ENCODE measurements at regions not wholly inside any gene's neighbourhood (a gene's known extent, or its start where the extent isn't known, plus 50 kb on each side); places are given as distances from the start of the nearest gene placed in this dataset.

DNA sequence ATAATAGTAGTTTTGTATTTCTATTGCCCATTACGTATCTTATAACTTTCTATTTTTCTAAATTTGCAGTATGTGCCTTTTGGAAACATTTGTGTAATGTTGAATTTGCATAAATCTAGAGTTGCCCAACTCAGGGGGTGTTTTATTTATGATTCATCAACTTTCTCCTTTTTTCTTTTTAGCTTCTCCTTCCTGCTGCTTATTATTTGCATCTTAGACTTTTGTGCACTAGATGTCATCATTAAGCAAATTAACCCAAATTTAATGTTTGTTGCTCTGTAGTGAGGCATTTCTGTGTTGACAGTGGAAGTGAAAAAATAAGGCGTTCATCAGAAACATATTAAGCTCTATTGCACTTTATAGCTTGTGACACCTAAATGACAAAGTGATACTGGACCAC is 56.2 kb upstream of the ZBED5 start:
- Mint-ChIP-seq H3K4me3 (ENCODE audit: unreplicated experiment) (no peak overlapping the region), H3K27me3 (ENCODE audit: unreplicated experiment) (no peaks in the 10 kb centered on the region), H3K36me3 (ENCODE audit: unreplicated experiment) (no peaks in the 10 kb centered on the region), H3K9me3 (ENCODE audit: unreplicated experiment) (peaks cover 6% of the 10 kb centered on the region), H3K27ac (ENCODE audit: unreplicated experiment) (no peak overlapping the region), H3K4me1 (ENCODE audit: unreplicated experiment) (peaks cover 11% of the 10 kb centered on the region)
- no peak for DNase-seq (ENCODE audit: extremely low spot score, unreplicated experiment)
- TF ChIP-seq, protein P1, sequence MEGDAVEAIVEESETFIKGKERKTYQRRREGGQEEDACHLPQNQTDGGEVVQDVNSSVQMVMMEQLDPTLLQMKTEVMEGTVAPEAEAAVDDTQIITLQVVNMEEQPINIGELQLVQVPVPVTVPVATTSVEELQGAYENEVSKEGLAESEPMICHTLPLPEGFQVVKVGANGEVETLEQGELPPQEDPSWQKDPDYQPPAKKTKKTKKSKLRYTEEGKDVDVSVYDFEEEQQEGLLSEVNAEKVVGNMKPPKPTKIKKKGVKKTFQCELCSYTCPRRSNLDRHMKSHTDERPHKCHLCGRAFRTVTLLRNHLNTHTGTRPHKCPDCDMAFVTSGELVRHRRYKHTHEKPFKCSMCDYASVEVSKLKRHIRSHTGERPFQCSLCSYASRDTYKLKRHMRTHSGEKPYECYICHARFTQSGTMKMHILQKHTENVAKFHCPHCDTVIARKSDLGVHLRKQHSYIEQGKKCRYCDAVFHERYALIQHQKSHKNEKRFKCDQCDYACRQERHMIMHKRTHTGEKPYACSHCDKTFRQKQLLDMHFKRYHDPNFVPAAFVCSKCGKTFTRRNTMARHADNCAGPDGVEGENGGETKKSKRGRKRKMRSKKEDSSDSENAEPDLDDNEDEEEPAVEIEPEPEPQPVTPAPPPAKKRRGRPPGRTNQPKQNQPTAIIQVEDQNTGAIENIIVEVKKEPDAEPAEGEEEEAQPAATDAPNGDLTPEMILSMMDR (IDR thresholded peaks at IDR 0.05) = no peak

DNA sequence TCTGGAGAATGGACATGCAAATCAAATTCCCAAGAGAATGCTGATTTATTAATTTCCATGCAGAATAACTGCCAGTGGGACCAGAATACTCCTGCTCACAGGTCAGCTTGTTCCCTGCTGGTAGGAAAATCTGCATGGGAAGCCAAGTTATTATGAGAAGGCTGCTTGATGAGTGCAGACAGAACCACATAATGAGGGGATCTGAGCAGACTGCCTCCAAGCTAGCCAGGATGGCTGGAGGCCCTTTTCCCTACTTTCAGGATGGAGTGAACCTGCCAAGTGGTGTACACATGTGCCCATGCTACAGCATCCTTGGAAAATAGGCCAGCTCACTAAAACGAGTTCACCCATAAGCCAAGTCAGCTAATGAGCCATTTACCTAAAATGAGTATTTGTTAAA is 55.2 kb upstream of the ZBED5 start:
- DNase-seq (ENCODE audit: extremely low spot score, unreplicated experiment) = no peak
- no peaks in the 10 kb centered on the region for H3K36me3 Mint-ChIP-seq (ENCODE audit: unreplicated experiment)
- H3K27me3 Mint-ChIP-seq (ENCODE audit: unreplicated experiment) = no peaks in the 10 kb centered on the region
- H3K4me3 Mint-ChIP-seq (ENCODE audit: unreplicated experiment) = no peak overlapping the region
- H3K27ac Mint-ChIP-seq (ENCODE audit: unreplicated experiment) = no peak overlapping the region
- TF ChIP-seq, protein P1 (IDR thresholded peaks at IDR 0.05) = no peak
- H3K9me3 Mint-ChIP-seq (ENCODE audit: unreplicated experiment) = peaks cover 2% of the 10 kb centered on the region
- H3K4me1 Mint-ChIP-seq (ENCODE audit: unreplicated experiment) = peaks cover 18% of the 10 kb centered on the region

DNA sequence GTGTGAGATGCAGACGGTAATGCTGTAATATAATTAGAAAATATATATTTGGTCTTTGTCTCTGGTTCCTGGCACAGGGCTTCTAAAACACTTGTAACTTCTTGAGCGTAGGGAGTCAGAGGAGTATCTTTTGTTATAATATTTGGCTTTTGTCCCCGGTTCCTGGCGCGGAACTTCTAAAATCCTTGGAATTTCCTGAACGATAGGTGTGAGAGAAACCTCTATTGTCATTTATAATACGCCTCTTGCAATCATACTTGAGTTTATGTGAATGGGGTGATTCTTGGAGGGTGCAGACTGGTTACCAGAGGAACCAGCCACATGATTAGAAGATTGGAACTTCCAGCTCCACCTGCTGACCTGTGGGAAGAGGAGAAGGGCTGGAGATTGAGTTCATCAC is 54.1 kb upstream of the ZBED5 start:
- TF ChIP-seq, protein P1 (IDR thresholded peaks at IDR 0.05) = no peak
- Mint-ChIP-seq H3K4me3 (ENCODE audit: unreplicated experiment) (no peak overlapping the region), H3K9me3 (ENCODE audit: unreplicated experiment) (no peaks in the 10 kb centered on the region), H3K27me3 (ENCODE audit: unreplicated experiment) (no peaks in the 10 kb centered on the region), H3K27ac (ENCODE audit: unreplicated experiment) (no peak overlapping the region), H3K4me1 (ENCODE audit: unreplicated experiment) (peaks cover 28% of the 10 kb centered on the region), H3K36me3 (ENCODE audit: unreplicated experiment) (no peaks in the 10 kb centered on the region)
- DNase-seq (ENCODE audit: extremely low spot score, unreplicated experiment) = no peak

DNA sequence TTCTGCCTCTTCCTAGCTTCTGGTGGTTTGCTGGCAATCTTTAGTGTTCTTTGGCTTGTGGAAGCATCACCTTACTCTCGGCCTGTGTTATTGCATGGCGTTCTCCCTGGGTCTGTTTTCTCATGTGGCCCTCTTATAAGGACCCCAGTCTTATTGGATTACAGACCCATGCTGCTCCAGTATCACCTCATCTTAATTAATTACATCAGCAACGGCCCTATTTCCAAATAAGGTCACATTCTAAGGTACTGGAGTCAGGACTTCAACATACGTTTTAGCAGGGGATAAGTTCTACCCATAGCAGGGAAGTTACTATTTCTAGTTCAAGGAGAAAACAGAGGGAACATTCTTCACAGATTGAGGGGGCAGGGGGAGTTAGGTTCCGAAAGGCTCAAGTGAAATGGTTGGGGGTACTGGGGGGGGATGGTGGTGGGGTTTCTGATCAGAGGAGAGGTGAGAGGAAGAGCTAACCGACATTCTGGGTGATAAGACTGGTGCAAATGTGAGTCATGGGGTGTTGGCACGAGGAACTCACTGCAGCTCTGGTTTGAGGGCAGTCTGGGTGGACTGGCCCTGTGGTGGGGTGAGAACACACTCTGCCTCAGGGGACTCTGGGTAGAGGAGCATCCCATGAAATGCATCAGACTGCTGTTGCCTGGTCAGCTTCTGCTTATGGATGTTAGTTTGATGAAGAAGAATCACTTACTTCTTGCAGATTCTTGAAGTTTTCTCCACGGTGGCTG is 51.5 kb upstream of the ZBED5 start:
- Mint-ChIP-seq H3K36me3 (ENCODE audit: unreplicated experiment) (no peaks in the 10 kb centered on the region), H3K4me1 (ENCODE audit: unreplicated experiment) (peaks cover 37% of the 10 kb centered on the region), H3K27ac (ENCODE audit: unreplicated experiment) (peak overlapping the region; percentile 56), H3K9me3 (ENCODE audit: unreplicated experiment) (no peaks in the 10 kb centered on the region), H3K4me3 (ENCODE audit: unreplicated experiment) (no peak overlapping the region), H3K27me3 (ENCODE audit: unreplicated experiment) (no peaks in the 10 kb centered on the region)
- TF ChIP-seq, protein P1 (IDR thresholded peaks at IDR 0.05) = no peak
- no peak for DNase-seq (ENCODE audit: extremely low spot score, unreplicated experiment)

DNA sequence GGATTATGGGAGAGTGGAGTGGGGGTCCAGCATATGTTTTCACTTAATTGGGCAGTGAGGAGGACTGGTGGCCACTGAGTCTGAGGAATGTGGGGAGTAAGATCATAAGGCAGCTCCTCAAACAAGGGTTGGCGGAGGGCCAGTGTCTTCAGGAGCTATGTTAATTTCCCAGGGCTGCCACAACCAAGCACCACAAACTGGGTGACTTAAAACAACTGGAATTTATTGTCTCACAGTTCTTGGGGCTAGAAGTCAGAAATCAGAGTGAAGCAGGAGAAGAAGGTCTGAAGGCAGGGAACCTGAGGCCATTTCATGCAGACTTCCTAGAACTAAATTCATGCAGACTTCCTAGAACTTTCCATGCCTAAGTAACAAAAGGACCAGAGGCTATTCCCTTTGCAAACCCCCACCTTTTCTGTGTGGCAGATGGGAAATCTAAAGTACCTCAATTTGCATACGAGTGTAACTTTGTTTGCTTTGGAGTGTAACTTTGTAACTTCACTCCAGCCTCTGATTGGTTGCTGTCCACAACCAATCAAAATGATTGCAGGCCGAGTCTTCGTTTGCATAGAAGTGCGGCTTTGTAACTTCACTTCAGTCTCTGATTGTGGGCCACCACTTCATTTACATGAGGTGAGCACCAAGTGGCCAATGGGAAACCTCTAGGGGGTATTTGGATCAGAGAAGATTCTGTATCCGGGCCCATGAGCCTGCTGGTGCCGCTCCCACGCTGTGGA is 50.5 kb upstream of the ZBED5 start:
- no peak overlapping the region for H3K4me3 Mint-ChIP-seq (ENCODE audit: unreplicated experiment)
- DNase-seq (ENCODE audit: extremely low spot score, unreplicated experiment) = no peak
- no peaks in the 10 kb centered on the region for H3K36me3 Mint-ChIP-seq (ENCODE audit: unreplicated experiment)
- peaks cover 37% of the 10 kb centered on the region for H3K4me1 Mint-ChIP-seq (ENCODE audit: unreplicated experiment)
- TF ChIP-seq, protein P1 (IDR thresholded peaks at IDR 0.05) = no peak
- no peaks in the 10 kb centered on the region for H3K9me3 Mint-ChIP-seq (ENCODE audit: unreplicated experiment)
- peak overlapping the region; percentile 55 for H3K27ac Mint-ChIP-seq (ENCODE audit: unreplicated experiment)
- H3K27me3 Mint-ChIP-seq (ENCODE audit: unreplicated experiment) = no peaks in the 10 kb centered on the region

All from osteocyte (in vitro differentiated cells).